Hepatocyte (in vitro differentiated cells): ENCODE measurements at regions not wholly inside any gene's neighbourhood (a gene's known extent, or its start where the extent isn't known, plus 50 kb on each side); places are given as distances from the start of the nearest gene placed in this dataset.

ENCODE experiments used
- EZH2 ChIP-seq: fragments of 200-600 bp; sonication (generic); IDR thresholded peaks from 2 replicates; pipeline ENCODE4 v1.6.1; 2016; ENCODE audit warnings: antibody characterized with exemption, mild to moderate bottlenecking, borderline replicate concordance
- TF ChIP-seq, protein P1 (sequence below): fragments of 200-600 bp; sonication (generic); IDR thresholded peaks from 2 replicates; pipeline ENCODE4 v1.5.1; 2016; ENCODE audit warnings: antibody characterized with exemption, mild to moderate bottlenecking; ENCODE audit not compliant: poor library complexity

DNA sequence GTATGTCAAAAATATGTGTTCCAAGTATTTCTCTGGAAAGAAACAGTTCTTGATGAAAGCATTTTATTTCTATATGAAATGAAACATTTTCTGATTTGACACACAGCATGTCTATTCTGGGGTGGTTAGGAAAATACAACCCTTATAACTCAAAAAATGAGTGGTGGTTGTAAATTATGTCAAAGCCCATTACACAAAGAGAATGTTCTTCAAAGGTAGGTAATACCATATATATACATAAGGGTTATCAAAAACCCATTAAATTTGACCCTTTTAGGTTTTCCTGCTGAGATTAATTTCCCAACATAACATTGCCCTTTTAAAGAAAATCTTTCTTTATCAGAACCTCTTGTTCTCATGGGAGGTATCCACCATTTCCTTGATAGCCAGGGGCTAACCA lies 420.5 kb upstream of the TECRL start:
- no peak for TF ChIP-seq EZH2
- TF ChIP-seq, protein P1, sequence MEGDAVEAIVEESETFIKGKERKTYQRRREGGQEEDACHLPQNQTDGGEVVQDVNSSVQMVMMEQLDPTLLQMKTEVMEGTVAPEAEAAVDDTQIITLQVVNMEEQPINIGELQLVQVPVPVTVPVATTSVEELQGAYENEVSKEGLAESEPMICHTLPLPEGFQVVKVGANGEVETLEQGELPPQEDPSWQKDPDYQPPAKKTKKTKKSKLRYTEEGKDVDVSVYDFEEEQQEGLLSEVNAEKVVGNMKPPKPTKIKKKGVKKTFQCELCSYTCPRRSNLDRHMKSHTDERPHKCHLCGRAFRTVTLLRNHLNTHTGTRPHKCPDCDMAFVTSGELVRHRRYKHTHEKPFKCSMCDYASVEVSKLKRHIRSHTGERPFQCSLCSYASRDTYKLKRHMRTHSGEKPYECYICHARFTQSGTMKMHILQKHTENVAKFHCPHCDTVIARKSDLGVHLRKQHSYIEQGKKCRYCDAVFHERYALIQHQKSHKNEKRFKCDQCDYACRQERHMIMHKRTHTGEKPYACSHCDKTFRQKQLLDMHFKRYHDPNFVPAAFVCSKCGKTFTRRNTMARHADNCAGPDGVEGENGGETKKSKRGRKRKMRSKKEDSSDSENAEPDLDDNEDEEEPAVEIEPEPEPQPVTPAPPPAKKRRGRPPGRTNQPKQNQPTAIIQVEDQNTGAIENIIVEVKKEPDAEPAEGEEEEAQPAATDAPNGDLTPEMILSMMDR = no peak
